Pancreas (tissue), 10 donors: ENCODE measurements at regions not wholly inside any gene's neighbourhood (a gene's known extent, or its start where the extent isn't known, plus 50 kb on each side); places are given as distances from the start of the nearest gene placed in this dataset.

Experiments
- ATAC-seq, 4 donors: fragments of 200-7000 bp; cut with Tn5 transposase; one replicate each; pipeline versions ENCODE4 v1.8.0 to v1.9.1; 2020; ENCODE audit warnings: mild to moderate bottlenecking in 4 of 4, moderate library complexity in 4 of 4
- DNase-seq, 6 donors: peaks; one replicate each; pipeline ENCODE4 v3.0.0-alpha.2; 2020
- FAIRE-seq: peaks from 2 replicates; lab custom pipeline; 2012; peaks lifted over from hg19 to GRCh38; lab: Jason Lieb, UNC
- H3K27ac ChIP-seq, 4 donors: fragments of 200-600 bp; sonication (generic); 1 replicate in 3 of 4; 2 replicates in 1 of 4; pipeline versions ENCODE4 v1.5.0 to v1.8.0; 2020
- H3K27me3 ChIP-seq, 4 donors: fragments of 200-600 bp; one replicate each; pipeline ENCODE4 v1.8.0; 2021
- H3K36me3 ChIP-seq, 3 donors: fragments of 200-600 bp; sonication (generic) in 1 of 3; one replicate each; pipeline versions ENCODE4 v1.5.0 to v1.8.0; 2020 to 2021
- H3K4me1 ChIP-seq, 3 donors: fragments of 200-600 bp; one replicate each; pipeline ENCODE4 v1.8.0; 2021
- H3K4me3 ChIP-seq, 4 donors: fragments of 200-600 bp; sonication (generic) in 2 of 4; one replicate each; pipeline versions ENCODE4 v1.5.0 to v1.8.0; 2020 to 2021
- H3K9me3 ChIP-seq, 4 donors: fragments of 200-600 bp; one replicate each; pipeline ENCODE4 v1.8.0; 2021
- WGBS, 2 donors: extraction: QIAGEN DNeasy Blood & Tissue Kit; methylation state at CpG; one replicate each; pipeline ENCODE4 v1.1.7; 2013; 5-methylcytosine and 5-hydroxymethylcytosine counted together
- intact Hi-C, 3 donors: fragments of 100-400 bp; cut with DNase I; formaldehyde crosslinking; loops; one replicate each; pipeline versions ENCODE4 v1.11.1 to v1.14.2; 2022
- TF ChIP-seq, protein P1 (sequence below), 4 donors: fragments of 200-600 bp; sonication (generic) in 3 of 4; IDR thresholded peaks; one replicate each; pipeline versions ENCODE4 v1.5.0 to v1.8.0; 2021; ENCODE audit warnings: antibody characterized with exemption in 4 of 4
- donor health status: healthy with polysubstance abuse.
- donor health status: DM: no; HTN: no; CAD: no; lungs with moderate emphysema.
- donor health status: DM: no; HTN: no; CAD: no.
- donor health status: control.
- donor health status: control.
- donor health status: Bipolar disorder and iron deficiency.
- donor health status: DM: yes; HTN: yes; CAD: no.
- donor health status: DM: no; HTN: no; CAD: no.
- donor health status: DM: no; HTN: no; CAD: no.
- donor health status: DM: yes; HTN: yes; CAD: no.

DNA sequence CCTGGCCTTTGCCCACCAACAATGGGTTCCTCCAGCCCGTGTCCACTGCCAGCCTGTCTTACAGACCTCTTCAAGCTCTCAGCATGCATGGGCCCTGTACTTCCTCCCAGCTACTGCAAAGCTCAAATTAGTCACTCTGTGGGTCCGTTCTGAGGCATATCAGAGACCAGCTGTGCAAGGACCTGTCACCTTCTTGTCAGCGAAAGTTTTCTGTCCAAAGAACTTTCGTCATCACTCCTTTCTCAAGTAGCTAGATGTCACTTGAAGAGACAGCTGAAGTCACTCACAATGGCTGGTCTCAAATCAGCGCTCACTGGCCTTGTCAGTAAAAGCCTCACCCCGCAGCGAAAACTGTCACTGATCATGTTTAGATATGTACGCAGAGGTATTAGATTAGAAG is 91.4 kb upstream of the DYNLRB2 start:
- TF ChIP-seq, protein P1, sequence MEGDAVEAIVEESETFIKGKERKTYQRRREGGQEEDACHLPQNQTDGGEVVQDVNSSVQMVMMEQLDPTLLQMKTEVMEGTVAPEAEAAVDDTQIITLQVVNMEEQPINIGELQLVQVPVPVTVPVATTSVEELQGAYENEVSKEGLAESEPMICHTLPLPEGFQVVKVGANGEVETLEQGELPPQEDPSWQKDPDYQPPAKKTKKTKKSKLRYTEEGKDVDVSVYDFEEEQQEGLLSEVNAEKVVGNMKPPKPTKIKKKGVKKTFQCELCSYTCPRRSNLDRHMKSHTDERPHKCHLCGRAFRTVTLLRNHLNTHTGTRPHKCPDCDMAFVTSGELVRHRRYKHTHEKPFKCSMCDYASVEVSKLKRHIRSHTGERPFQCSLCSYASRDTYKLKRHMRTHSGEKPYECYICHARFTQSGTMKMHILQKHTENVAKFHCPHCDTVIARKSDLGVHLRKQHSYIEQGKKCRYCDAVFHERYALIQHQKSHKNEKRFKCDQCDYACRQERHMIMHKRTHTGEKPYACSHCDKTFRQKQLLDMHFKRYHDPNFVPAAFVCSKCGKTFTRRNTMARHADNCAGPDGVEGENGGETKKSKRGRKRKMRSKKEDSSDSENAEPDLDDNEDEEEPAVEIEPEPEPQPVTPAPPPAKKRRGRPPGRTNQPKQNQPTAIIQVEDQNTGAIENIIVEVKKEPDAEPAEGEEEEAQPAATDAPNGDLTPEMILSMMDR (IDR thresholded peaks at IDR 0.05) = no peak
- H3K27me3 ChIP-seq = no peaks in the 10 kb centered on the region
- intact Hi-C loops = no loop called here
- no peaks in the 10 kb centered on the region for H3K9me3 ChIP-seq
- no peak for ATAC-seq
- no peaks in the 10 kb centered on the region for H3K36me3 ChIP-seq
- no peak for DNase-seq
- 59 to 68% methylated on average over 8 of the region's 8 CpGs for WGBS, 2 donors
- no peak overlapping the region for H3K27ac ChIP-seq
- no peak overlapping the region for H3K4me3 ChIP-seq
- FAIRE-seq = no peak
- H3K4me1 ChIP-seq = no peaks in the 10 kb centered on the region

DNA sequence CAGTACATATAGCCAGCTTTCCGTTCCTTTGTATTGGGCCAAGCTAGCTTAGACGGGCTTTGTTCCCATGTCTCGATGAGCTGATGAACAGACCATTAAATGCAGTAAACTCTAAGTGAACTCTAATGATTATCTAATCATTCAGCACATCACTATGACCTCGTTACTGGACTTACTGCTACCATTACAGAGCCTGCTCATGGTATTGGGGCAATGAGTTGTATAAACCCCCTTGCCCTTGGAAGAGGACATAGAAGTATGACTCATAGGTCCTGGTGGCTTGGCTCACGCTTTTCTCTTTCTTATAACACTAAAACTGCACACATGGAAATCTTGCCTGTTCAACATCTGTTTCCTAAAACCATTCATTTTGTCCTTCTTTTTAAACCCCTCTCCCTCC is 93.6 kb upstream of the DYNLRB2 start:
- H3K9me3 ChIP-seq = no peaks in the 10 kb centered on the region
- intact Hi-C loops = no loop called here
- no peaks in the 10 kb centered on the region for H3K27me3 ChIP-seq

DNA sequence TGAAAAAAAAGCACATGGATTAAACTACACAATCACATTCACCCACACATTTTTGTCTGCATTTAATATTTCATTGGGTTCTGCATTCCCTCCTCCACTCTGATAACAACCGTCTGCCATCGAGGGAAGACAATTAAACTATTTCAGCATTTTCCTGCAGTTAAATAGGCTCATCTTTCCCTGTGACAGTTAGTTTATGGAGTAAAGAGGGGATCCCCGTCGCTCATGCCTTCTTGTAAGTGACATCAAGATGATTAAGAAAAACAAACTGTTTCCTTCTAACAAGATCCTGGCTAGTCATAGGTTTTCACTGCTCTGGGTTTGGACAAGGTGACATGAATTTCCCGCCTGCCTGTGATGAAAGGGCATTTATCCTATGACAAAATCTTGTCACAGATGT is 98.0 kb upstream of the DYNLRB2 start:
- TF ChIP-seq, protein P1 (IDR thresholded peaks at IDR 0.05) = no peak
- Histone ChIP-seq H3K4me3 (no peak overlapping the region), H3K27me3 (no peaks in the 10 kb centered on the region), H3K27ac (no peak overlapping the region), H3K9me3 (no peaks in the 10 kb centered on the region), H3K36me3 (no peaks in the 10 kb centered on the region), H3K4me1 (no peaks in the 10 kb centered on the region)
- ATAC-seq = no peak
- intact Hi-C loops = no loop called here
- no peak for DNase-seq
- WGBS, 2 donors = 40 to 42% methylated on average over 5 of the region's 5 CpGs
- no peak for FAIRE-seq

More for the DNA sequence above, 93.6 kb upstream of the DYNLRB2 start:
- no peak overlapping the region for H3K4me3 ChIP-seq
- TF ChIP-seq, protein P1 (IDR thresholded peaks at IDR 0.05) = no peak
- DNase-seq (no peak), ATAC-seq (no peak), FAIRE-seq (no peak)
- H3K4me1 ChIP-seq = no peaks in the 10 kb centered on the region
- no peak overlapping the region for H3K27ac ChIP-seq
- no peaks in the 10 kb centered on the region for H3K36me3 ChIP-seq
- 75 to 83% methylated on average over 5 of the region's 5 CpGs for WGBS, 2 donors

DNA sequence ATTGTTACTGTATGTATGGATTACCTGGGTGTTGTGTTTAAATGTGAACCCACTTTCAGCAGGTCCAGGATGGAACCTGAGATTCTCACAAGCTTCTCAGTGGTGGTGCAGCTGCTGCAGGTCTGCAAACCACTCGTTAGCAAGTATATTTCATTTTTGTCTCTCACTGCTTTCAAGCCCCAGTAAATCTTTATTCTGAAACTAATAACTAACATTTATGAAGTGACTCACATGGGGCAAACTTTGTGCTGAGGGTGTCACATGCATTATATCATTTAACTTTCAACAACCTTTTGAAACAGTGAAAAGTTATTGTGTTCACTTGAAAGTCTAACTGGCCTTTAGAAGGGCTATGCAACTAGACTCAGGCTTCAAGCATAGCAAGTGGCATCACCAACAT is 98.9 kb upstream of the DYNLRB2 start:
- no peak for FAIRE-seq
- Histone ChIP-seq H3K27me3 (no peaks in the 10 kb centered on the region), H3K9me3 (no peaks in the 10 kb centered on the region), H3K36me3 (no peaks in the 10 kb centered on the region), H3K27ac (no peak overlapping the region), H3K4me1 (no peaks in the 10 kb centered on the region), H3K4me3 (no peak overlapping the region)
- 46 to 49% methylated on average over 1 of the region's 1 CpG for WGBS, 2 donors
- no peak for DNase-seq
- no peak for ATAC-seq
- intact Hi-C loops = no loop called here
- TF ChIP-seq, protein P1 (IDR thresholded peaks at IDR 0.05) = no peak

DNA sequence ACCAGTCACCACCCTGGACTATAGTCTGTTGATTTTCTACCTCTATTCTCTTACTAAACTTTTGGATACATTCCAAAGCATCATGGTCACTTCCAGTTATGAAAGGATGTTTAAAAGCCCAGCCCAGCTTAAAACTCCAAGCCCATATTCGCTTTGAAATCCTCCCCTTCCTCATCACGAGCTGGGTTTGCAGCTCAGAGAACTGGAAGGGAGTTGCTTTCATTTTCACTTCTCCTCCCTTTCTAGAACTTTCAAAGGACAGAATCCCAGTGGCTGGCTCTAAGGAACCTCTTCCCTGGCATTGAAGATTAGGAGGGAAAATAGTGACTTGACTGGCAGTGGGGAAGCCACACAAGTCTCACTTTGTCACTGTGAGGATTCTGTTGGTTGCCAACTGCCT is 100.1 kb upstream of the DYNLRB2 start:
- no peak for FAIRE-seq
- Histone ChIP-seq H3K4me1 (no peaks in the 10 kb centered on the region), H3K27me3 (no peaks in the 10 kb centered on the region), H3K27ac (no peak overlapping the region), H3K36me3 (no peaks in the 10 kb centered on the region), H3K4me3 (no peak overlapping the region), H3K9me3 (no peaks in the 10 kb centered on the region)
- WGBS, 2 donors = 57 to 65% methylated on average over 2 of the region's 2 CpGs
- intact Hi-C loops = no loop called here
- DNase-seq = no peak
- TF ChIP-seq, protein P1 (IDR thresholded peaks at IDR 0.05) = no peak
- ATAC-seq = no peak
